SH-SY5Y (cell line): ENCODE measurements at regions not wholly inside any gene's neighbourhood (a gene's known extent, or its start where the extent isn't known, plus 50 kb on each side); places are given as distances from the start of the nearest gene placed in this dataset.

Source experiments
- GATA2 ChIP-seq: IDR thresholded peaks from 2 replicates; pipeline ENCODE4 v1.6.1; 2011; ENCODE audit warnings: mild to moderate bottlenecking, low read depth, low read length
- GATA3 ChIP-seq: IDR thresholded peaks from 2 replicates; pipeline ENCODE4 v1.6.1; 2011; ENCODE audit warnings: low read depth, mild to moderate bottlenecking, low read length, moderate library complexity

DNA sequence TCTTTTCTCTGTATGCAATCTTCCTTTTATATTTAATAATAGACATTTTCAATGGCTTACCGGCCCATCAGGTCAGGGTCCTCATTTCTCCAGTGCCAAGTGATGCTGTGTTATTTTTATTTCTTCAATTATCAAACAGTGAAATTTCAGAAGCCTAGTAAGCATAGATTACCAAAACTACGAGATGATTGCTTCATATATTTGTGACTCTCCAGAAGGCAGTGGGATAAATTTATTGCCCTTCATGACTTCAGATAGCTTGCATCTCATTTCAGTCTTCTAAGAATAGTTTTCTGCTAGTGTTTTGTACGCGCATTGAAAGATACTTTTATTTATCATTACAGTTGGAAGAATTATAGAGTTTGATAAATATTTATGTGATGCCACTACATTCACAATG lies 139.6 kb downstream of the FAT3 start:
- TF ChIP-seq GATA3 (no peak), GATA2 (no peak)
